Thymus (tissue), 11 donors: ENCODE measurements at regions not wholly inside any gene's neighbourhood (a gene's known extent, or its start where the extent isn't known, plus 50 kb on each side); places are given as distances from the start of the nearest gene placed in this dataset.

Source experiments
- DNase-seq, 9 donors: peaks; one replicate each; pipeline ENCODE4 v3.0.0-alpha.2; 2013; ENCODE audit warnings: low spot score in 9 of 9, low read depth in 6 of 9, missing footprints in 1 of 9
- H3K27ac ChIP-seq, 2 donors: one replicate each; pipeline ENCODE4 v1.5.1; 2013; ENCODE audit warnings: control low read depth in 1 of 2, low read depth in 1 of 2, low read length in 1 of 2, mild to moderate bottlenecking in 1 of 2, moderate library complexity in 1 of 2
- H3K27me3 ChIP-seq, 2 donors: one replicate each; pipeline ENCODE4 v1.5.1; 2013; ENCODE audit warnings: low read length in 1 of 2; ENCODE audit not compliant: control insufficient read depth in 2 of 2, insufficient read depth in 1 of 2
- H3K36me3 ChIP-seq, 2 donors: one replicate each; pipeline ENCODE4 v1.5.1; 2013; ENCODE audit warnings: low read length in 1 of 2, mild to moderate bottlenecking in 1 of 2, moderate library complexity in 1 of 2; ENCODE audit not compliant: control insufficient read depth in 2 of 2, insufficient read depth in 2 of 2
- H3K4me1 ChIP-seq, 2 donors: one replicate each; pipeline ENCODE4 v1.5.1; 2013; ENCODE audit warnings: low read length in 2 of 2; ENCODE audit not compliant: control insufficient read depth in 2 of 2, insufficient read depth in 2 of 2
- H3K4me3 ChIP-seq, 2 donors: one replicate each; pipeline ENCODE4 v1.5.1; 2013; ENCODE audit warnings: low read length in 2 of 2, control low read depth in 1 of 2, mild to moderate bottlenecking in 1 of 2
- H3K9me3 ChIP-seq, 2 donors: one replicate each; pipeline ENCODE4 v1.5.1; 2013; ENCODE audit warnings: low read length in 1 of 2, mild to moderate bottlenecking in 1 of 2; ENCODE audit not compliant: control insufficient read depth in 2 of 2, insufficient read depth in 1 of 2
- WGBS: extraction: QIAGEN DNeasy Blood & Tissue Kit; methylation state at CpG from one replicate; pipeline ENCODE4 v1.1.7; 2013; 5-methylcytosine and 5-hydroxymethylcytosine counted together
- donor health status: healthy.

DNA sequence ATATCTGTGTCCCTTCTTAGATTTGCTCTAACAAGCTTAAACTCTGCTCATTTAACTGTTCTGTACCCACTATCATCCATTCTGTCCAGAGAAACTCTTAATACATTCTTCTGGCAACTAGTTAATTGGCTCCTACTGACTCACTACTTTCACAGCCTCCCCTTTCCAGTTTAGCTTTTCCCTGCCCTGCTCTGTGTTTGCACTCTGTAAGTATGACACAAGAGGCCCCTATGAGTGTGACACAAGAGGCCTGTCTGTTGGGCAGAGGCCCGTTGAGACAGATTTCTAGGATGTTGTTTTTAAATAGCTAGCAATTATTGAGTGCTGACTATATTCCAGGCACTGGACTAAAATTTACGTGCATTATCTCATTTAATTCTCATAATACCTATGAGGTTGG is 246.0 kb upstream of the DAAM1 start:
- WGBS: 94% methylated on average over 2 of the region's 2 CpGs
- H3K27me3 ChIP-seq: no peaks in the 10 kb centered on the region
- DNase-seq: no peak

DNA sequence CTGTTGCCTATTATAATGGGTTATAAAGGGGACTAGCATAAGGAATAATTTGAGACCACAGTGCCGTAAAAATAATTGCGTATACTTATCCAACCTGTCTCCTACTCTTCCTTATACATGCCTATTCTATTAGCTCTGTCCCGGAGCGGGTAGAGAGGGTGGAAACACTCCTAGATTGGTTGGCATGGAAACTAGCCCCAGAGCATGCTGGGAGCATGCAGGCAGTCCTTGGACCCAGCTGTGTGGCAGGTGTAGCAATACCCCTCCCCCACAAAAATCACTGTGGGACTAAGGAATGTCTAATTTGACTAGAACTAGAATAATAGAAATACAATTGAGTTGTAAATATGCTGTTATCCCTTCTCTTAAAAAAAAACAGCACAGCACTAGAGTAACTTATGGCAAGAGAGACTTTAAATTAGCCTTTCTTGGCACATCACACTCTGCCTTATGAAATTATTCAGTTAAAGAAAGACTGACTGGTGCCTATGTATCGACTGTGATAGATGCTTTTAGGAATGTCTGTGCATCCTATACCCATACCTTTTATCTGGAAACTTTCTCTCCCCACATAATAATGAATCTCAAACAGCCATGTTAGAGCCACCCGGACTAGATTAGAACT is 244.0 kb upstream of the DAAM1 start:
- H3K36me3 ChIP-seq: no peaks in the 10 kb centered on the region
- H3K4me3 ChIP-seq: no peak overlapping the region
- no peaks in the 10 kb centered on the region for H3K9me3 ChIP-seq
- no peaks in the 10 kb centered on the region for H3K27me3 ChIP-seq
- DNase-seq: no peak
- no peaks in the 10 kb centered on the region for H3K4me1 ChIP-seq
- H3K27ac ChIP-seq: no peak overlapping the region
- 96% methylated on average over 6 of the region's 6 CpGs for WGBS

More for the DNA sequence above, 246.0 kb upstream of the DAAM1 start:
- Histone ChIP-seq H3K4me3 (no peak overlapping the region), H3K27ac (no peak overlapping the region), H3K4me1 (no peaks in the 10 kb centered on the region), H3K9me3 (no peaks in the 10 kb centered on the region), H3K36me3 (no peaks in the 10 kb centered on the region)

DNA sequence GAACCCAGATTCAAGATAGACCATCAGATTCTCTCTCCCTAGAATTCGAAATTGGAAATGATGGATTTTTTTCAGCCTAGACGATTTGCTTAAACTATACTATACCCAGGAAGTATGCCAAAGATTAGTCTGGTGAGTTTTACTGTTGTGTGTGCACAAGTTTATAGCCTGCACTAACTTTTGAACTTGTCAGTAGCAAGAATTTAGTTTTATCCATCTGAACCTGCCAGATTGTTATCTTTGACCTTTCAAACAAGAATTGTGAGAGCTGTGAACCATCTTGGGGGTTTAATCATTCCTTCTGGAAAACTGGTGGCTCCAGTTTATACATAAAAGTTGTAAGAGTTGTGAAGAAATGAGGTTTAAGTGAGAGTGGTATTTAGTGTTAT is 243.5 kb upstream of the DAAM1 start:
- Histone ChIP-seq H3K9me3 (no peaks in the 10 kb centered on the region), H3K27ac (no peak overlapping the region), H3K4me1 (no peaks in the 10 kb centered on the region), H3K4me3 (no peak overlapping the region), H3K27me3 (no peaks in the 10 kb centered on the region), H3K36me3 (no peaks in the 10 kb centered on the region)
- DNase-seq: no peak
- 91% methylated on average over 2 of the region's 2 CpGs for WGBS

DNA sequence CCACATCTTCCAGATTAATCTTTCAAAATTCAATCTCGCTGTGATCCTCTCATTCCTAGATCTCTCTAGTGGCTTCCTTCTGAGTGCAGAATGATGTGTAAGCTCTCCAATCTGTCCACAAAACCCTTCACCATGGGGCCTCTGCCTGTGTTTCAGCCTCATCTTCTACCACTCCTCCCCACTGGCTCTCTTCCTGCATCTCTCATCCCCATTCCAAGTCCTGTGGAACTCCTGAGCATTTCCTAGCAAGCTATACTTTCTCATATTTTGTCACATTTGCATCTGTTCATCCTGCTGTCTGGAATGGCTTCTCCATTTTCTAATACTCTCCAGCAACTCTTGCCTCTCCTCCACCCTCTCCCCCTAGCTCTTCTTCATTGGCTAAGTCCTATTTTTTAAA is 242.0 kb upstream of the DAAM1 start:
- H3K9me3 ChIP-seq: no peaks in the 10 kb centered on the region
- no peak overlapping the region for H3K4me3 ChIP-seq
- no peak overlapping the region for H3K27ac ChIP-seq
- H3K36me3 ChIP-seq: no peaks in the 10 kb centered on the region
- H3K4me1 ChIP-seq: no peaks in the 10 kb centered on the region
- no peaks in the 10 kb centered on the region for H3K27me3 ChIP-seq
- WGBS: 98% methylated on average over 1 of the region's 1 CpG
- no peak for DNase-seq

DNA sequence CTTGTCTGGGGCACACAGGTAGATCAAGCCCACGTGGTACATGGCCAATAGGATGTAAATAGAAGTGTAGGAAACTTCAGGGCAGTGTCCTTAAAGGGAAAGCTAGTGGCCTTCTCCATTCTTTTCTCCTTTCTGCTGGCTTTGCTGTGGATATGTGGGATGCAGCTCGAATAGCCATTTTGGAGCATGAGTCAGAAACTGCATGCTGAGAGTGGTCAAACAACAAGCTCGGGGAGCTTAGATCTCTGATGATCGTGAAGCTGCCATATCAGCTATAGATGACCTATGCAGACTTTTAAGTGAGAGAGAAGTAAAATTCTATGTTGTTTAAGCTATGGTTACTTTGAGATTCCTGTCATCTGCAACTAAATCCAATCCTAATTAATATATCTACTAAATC is 241.3 kb upstream of the DAAM1 start:
- Histone ChIP-seq H3K36me3 (no peaks in the 10 kb centered on the region), H3K27me3 (no peaks in the 10 kb centered on the region), H3K9me3 (no peaks in the 10 kb centered on the region), H3K4me3 (no peak overlapping the region), H3K27ac (no peak overlapping the region), H3K4me1 (no peaks in the 10 kb centered on the region)
- WGBS: 86% methylated on average over 4 of the region's 4 CpGs
- no peak for DNase-seq

DNA sequence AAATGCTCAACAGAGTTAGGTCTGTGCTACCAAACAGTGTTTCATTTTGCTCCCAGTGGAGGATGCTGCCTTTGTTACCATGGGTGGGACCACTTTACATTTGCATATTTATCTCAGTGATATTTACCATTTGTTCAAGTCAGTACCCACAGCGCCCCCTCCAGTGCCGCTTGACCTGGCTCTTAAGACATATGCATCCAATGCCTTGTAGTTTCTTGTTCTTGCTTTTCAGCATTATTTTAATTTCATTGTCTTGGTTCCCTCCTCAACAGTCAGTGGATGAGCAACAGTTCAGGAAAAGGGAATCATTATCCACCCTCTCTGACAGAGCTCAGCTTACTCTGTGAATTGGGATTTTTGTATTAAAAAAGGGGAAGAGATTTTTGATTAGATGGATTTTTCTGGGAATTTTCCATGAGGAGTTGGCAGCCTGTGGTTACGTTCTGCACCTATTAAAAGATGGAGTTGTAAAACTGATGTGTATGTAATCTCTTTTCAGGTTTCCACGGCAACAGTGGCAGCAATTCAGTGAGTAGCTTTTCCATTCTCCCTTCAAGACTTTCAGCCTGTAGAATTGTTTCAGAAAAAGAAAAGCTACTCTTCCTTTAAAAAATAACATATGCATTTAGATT is 240.5 kb upstream of the DAAM1 start:
- DNase-seq: no peak
- 95% methylated on average over 4 of the region's 4 CpGs for WGBS
- H3K27ac ChIP-seq: no peak overlapping the region
- no peaks in the 10 kb centered on the region for H3K27me3 ChIP-seq
- H3K9me3 ChIP-seq: no peaks in the 10 kb centered on the region
- H3K36me3 ChIP-seq: no peaks in the 10 kb centered on the region
- H3K4me3 ChIP-seq: no peak overlapping the region
- H3K4me1 ChIP-seq: no peaks in the 10 kb centered on the region

DNA sequence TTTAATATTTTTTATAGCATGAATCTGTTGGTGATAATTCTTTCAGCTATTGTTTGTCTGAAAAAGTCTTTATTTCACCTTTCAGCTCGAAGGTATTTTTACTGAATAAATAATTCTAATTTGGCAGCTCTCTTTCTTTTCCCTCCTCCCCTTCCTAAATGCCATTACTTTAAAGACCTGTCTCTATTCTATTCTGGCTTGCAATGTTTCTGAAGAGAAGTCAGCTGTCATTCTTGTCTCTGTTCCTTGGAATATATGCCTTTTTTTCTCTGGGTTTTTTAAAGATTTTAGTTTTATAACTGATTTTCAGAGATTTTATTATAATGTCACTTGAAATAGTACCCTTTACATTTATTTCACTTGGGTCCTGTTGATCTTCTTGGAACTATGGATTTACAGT is 237.9 kb upstream of the DAAM1 start:
- Histone ChIP-seq H3K36me3 (no peaks in the 10 kb centered on the region), H3K4me1 (no peaks in the 10 kb centered on the region), H3K4me3 (no peak overlapping the region), H3K27ac (no peak overlapping the region), H3K9me3 (no peaks in the 10 kb centered on the region), H3K27me3 (no peaks in the 10 kb centered on the region)
- no peak for DNase-seq
- 89% methylated on average over 1 of the region's 1 CpG for WGBS

DNA sequence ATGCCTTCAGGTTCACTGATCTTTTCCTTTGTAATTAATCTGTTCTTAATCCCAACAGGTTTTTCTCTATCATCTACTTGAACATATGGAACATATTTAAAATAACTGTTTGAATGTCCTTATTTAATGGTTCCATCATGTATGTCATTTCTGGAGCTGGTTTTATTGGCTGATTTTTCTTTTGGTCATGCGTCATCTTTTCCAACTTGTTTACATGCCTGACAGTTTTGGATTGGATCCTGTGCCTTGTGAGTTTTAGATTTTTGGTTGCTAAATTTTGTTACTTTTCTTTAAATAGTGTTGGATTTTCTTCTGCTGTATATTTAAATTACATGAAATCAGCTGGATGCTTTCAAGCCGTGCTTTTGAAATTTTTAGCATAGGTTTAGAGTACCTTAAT is 237.3 kb upstream of the DAAM1 start:
- no peak for DNase-seq
- Histone ChIP-seq H3K9me3 (no peaks in the 10 kb centered on the region), H3K27me3 (no peaks in the 10 kb centered on the region), H3K36me3 (no peaks in the 10 kb centered on the region), H3K4me3 (no peak overlapping the region), H3K4me1 (no peaks in the 10 kb centered on the region), H3K27ac (no peak overlapping the region)
- over 99% methylated on average over 2 of the region's 2 CpGs for WGBS

DNA sequence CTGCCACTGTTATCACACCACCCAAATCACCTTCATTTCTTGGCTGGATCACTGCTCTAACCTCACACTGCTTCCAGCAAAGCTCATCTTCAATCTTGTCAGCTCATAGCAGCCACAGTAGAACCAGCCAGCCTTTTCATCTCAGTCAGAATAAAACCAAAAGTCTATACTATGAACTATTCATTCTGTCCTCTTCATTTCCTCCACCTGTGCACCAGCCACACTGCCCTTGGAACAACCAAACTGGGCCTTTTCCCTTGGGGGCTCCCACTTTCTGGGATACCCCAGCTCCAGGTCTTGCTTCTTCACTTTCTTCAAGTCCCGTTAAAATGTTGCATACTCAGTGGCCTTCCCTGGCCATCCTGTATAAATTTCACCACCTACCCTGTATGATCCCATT is 234.4 kb upstream of the DAAM1 start:
- Histone ChIP-seq H3K4me3 (no peak overlapping the region), H3K9me3 (no peaks in the 10 kb centered on the region), H3K4me1 (no peaks in the 10 kb centered on the region), H3K36me3 (no peaks in the 10 kb centered on the region), H3K27ac (no peak overlapping the region), H3K27me3 (no peaks in the 10 kb centered on the region)
- 94% methylated on average over 1 of the region's 1 CpG for WGBS
- no peak for DNase-seq
